Stimulated activated CD4-positive, alpha-beta T cell treated with anti-CD3 and anti-CD28 coated beads, Interleukin-15, amount 100 ng/mL, for 48 hours (primary cell): ENCODE measurements at regions not wholly inside any gene's neighbourhood (a gene's known extent, or its start where the extent isn't known, plus 50 kb on each side); places are given as distances from the start of the nearest gene placed in this dataset.

Experiments used
- DNase-seq, 2 donors: peaks; one replicate each; pipeline ENCODE4 v3.0.0-alpha.2; 2020; ENCODE audit warnings: low read depth in 2 of 2

DNA sequence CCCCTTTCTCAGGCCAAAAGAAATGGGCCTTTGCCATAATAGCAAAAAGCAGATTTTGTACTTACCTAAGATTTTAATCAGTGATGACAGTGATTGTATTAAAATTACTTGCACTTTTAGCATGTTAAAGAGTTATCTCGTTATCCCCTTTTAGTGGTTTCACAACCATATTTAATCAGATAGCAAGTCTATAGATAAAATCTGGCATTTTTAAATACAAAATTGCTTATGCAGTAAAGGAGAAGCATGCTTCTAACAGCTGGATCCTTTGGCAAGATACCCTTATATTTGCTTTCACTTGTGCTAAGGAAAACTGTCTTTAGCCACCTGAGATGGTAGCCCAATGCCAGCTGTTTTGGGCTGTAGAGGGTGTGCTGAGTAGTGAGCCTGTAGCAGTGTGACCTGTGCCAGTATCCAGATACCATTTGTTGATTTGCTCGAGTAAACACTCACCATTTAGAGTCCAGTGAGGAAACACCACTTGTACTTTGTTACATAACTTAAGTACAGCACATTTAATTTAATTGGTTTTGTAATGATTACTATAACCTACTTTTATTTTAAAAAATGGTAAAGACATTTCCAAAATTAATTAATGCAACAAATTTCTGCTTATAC is 314.4 kb upstream of the ZP4 start:
- no peak for DNase-seq

DNA sequence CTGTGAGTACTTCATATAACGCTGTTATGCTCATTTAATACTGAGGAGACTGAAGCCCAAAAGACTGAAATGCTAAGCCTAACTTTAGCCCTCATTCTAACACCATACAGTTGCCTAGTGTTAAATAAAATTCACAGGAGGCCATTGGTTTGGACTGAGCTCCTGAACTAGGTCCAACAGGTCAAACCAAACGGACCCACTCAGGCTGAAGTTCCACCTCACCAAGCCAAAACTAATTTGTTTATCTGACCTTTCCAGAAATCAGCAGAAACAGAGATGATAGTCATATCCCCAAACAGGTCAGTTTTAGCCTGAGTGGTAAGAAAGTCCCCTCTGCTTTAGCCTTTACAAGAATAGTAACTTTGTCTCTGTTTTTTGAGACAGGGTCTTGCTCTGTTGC is 311.3 kb upstream of the ZP4 start:
- DNase-seq: no peak

DNA sequence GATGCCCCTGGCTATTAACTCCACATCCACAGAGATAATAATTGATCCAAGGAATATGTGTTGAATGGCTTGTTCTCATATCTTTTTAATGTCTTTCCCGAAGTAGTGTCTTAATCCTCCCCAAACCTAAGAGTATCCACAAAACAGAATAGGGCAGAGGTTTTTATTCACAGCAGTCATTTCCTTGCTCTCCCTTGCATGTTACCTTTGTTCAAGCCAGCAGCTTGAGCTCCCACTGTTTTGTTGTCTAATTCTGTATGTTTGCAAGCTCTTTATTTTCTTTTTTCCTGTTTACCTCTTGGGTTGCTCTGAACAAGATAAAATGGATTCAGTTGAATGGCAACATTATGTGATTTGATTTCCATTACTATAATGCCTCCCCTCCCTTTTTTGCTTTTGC is 308.6 kb upstream of the ZP4 start:
- DNase-seq: no peak

DNA sequence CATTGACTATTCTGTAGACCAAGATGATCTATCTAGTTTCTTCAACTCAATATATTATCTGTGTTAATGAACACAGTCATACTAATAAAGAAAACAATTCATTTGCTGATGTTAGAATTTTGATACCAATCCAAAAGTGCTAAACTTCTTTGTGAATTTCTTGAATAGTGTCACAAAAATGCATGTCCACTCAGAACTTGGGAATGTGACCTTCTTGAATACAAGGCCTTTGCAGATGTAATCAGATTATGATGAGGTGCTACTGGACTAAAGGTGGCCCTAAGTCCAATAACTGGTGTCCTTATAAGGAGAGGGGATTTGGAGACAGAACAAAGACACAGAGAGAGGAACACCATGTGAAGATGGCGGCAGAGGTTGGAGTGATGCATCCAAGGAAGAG is 305.8 kb upstream of the ZP4 start:
- no peak for DNase-seq

DNA sequence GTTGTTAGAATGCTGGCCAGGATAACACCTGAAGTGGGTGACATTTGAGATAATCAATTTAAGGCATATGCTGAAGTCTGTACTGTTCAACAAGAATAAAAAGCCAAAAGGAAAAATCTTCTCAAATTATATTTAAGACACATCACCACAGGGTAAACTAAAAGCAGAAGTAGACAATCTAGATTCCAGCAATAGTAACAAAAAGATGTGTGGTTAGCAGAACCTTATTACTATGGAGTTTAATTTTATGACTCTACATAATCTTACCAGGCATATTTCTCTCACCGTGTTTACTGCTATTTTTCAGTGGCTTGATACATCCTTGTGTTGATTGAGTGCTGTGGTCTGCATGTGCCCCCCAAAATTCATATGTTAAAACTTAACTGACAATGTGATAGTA is 300.4 kb upstream of the ZP4 start:
- DNase-seq: no peak

DNA sequence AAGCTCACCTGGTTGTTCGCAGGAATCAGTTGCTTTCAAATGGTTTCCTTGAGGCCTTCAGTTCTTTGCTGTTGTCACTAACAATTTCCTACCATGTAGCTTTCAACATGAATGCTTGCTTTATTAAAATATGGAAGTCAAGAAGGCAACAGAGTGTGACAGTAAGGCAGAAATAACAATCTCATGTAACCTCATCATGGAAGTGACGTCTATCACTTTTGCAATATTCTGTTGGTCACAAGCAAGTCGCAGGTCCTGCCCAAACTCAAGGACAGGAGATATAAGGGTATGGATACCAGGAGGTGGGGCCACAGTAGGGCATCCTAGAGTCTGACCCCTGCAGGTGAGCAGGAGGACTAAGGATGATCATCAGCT is 296.8 kb upstream of the ZP4 start:
- no peak for DNase-seq

DNA sequence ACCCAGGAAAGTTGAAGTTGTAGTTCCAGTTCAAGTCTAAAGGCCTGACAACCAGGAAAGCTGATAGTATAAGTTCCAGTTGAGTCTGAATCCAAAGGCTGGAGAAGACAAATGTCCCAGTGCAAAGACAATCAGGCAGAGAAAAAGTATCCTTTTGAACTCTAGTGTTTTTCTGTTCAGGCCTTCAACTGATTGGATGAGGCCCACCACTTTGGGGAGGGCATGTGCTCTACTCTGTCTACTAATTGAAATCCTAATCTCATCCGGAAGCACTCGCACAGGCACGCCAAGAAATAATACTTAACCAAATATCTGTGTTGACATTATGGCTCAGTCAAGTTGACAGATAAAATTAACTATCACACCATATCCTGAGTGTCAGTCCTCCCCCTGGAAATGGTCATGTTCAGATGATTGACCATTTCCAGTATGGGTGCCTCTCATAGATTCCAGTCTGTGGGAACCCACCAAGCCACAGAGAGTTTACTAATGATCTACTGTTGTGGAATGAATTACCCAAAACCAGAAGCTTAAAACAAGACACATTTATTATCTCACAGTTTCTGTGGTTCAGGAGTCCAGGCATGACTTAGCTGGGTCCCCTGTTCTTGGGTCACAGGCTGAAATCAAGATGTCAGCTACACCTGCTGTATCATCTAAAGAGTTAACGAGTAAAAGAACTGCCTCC is 296.3 kb upstream of the ZP4 start:
- no peak for DNase-seq

DNA sequence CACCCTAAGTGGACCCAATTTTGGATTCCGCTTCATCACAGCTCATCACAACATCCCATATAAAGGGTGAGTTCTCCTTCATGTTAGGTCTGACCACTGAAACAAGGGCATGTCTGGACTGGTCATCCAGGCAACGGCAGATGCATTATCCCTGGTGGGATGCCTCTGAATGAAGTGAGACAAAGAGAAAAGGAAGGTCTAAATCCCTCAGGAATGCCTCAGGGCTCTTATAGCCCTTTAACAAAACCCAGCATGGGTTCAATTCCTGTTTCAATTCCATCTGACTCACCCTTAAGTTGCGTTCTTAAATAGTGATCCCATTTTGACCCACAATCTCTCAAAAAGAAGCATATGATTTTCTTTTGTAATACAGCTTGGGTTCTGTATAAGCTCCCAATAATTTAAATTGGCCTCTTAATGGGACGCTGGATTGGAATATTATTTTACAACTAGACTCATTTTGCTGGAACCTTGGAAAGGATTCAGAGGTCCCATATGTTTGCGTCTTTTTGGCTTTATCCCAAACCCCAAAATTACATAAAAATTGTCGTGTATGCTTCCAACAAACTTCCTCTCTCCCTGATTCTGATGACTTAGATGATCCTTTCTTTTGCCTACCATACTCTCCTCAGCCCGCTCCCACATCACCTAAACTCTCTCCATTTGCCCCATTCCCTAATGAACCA is 287.4 kb upstream of the ZP4 start:
- no peak for DNase-seq

DNA sequence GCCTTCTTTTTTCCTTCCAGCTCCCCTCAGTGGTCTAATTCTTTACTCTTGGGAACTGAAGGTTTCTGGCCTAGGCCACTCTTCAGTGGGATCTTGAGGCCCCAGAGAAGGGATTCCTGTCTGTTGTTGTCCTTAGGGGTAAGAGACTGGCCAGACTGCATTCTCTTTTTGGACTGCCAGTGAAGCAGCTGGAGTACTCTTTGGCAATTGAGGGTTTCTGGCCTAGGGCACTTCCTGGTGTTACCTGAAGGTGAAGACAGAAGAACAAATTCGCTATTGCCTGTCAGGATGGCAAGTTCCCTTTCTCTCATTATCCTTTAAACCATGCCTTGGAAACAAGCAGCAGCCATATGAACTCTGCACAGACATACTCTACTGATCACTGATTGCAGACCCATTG is 286.6 kb upstream of the ZP4 start:
- no peak for DNase-seq

DNA sequence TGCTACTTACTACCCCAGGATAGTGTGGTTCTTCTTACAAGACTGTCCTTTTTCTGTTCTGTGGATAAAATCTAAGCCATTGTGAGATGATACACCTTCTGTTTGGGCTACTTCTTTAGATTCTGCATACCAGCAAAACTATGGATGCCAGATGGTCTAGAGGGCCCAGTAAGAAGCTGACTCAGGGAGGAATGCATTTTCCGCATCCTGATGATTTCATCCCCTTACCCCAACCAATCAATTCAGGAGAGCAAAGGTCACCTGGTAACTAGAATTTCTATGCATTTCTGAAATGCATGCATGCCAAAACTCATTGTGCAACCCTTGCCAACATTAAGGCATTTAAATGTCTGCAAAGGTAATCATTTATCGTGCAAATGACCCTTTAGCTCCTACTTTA is 285.7 kb upstream of the ZP4 start:
- no peak for DNase-seq

DNA sequence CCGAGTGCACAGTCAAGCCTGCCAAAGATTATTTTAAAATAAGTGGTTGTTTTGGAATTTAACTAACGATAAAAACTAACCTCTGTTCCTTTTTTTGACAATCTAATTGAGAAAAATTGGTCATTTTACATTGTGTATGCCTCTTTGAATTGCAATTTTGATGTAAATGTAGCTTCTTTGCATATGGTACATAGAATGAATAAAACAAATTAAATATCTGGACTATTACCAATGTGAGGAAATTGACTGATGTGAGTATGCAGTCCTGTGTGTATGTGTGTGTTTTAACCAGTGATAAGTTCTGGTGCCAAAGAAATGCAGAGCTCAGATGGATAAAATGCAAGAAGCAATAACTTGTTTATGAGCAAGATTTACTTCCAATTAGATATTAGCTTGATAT is 281.3 kb upstream of the ZP4 start:
- DNase-seq: no peak

DNA sequence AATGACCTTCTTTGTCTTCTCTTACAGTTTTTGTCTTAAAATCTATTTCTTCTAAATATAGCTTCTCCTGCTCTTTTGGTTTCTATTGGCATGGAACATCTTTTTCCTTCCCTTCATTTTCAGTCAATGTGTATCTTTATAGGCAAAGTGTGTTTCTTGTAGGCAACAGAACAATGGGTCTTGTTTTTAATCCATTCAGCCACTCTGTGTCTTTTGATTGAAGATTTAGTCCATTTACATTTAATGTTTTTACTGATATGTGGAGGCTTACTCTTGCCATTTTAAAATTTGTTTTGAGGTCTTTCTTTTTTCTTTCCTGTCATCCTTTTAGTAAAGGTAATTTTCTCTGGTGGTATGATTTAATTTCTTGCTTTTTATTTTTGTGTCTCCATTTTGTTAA is 271.2 kb upstream of the ZP4 start:
- no peak for DNase-seq

DNA sequence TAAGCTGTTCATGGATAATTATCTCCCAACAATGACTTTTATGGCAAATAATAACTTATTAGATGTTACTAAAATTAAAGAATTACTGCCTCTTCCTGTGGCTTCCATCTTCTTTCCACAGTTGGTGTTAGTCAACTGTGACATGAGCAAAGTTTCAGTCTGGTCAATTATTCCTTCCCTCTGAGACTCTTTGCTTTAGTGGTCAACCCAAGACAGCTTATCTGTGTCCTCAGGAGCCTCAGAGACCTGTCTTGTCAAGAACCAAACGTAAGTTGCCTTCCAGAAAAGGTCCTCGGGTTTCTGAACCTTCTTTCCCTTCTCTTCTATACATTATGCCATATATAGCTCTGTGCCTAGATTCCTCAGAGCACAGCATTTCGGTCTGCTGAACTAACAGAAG is 263.2 kb upstream of the ZP4 start:
- no peak for DNase-seq

DNA sequence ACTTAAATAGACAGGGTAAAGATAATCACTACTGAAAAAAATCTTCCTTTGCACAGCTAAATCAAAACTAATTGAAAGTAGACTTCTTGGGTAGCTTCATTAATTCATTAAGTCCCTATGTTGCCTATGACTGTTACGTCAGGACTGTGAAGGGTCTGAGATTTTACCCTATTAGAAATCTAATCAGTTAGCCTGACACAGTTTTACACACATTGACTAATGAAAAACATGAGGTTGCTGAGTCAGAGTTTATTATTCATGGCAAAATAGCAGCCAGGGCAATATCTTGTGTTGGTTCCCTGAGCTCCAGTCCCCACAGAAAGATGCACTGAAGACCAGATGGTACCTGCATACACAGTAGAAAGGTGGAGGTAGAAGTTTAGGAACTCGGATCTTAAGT is 262.5 kb upstream of the ZP4 start:
- no peak for DNase-seq

DNA sequence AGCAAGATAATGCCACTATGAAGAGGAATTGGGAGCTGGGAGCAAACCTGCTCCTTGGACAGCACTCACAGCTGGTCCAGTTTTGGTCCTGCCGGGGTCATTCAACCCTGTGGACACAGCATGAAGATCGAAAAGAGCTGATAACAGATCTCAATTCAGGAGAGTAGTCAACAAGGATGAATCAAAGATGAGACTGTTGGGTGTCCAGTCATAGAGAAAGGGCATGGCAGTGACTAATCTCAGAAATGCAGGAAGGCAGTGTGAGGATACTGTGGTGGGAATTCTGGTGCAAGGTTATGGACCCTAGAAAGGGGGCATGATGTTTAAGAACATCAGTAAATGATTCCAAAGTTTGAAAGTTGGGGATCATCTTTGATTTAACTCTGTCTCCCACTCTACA is 261.4 kb upstream of the ZP4 start:
- DNase-seq: no peak

DNA sequence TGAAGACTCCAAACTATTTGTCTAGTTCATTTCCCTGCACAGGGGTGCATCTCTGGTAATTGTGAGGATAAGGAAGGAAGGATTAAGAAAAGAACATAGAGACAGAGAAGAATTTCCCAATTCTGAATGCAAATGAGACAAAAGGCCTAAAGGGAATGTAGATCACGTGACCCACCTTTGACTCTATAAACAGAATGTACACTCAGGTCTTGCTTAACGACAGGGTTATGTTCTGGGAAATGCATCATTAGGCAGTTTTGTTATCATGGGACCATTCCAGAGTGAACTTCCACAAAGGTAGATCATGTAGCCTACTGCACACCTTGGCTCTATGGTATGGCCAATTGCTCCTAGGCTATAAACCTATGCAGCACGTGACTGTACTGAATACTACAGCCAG is 252.3 kb upstream of the ZP4 start:
- no peak for DNase-seq

DNA sequence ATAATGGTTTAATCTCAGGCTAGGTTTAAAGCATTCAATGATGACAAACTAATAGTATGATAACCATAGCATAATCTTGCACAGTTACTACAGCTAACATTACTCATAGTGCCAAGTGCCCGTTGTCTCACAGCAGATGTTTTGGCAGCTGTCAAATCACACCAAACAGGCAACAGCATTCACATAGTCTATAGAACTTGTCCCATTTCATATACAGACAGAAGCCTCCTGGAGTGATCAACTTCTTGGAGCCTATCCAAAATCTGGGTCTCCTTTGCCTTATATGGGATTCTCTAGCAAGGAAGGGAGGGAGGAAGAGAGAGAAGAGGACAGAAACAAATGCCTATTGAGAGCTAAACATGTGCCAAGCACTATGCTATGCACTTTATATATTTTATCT is 250.6 kb upstream of the ZP4 start:
- no peak for DNase-seq

DNA sequence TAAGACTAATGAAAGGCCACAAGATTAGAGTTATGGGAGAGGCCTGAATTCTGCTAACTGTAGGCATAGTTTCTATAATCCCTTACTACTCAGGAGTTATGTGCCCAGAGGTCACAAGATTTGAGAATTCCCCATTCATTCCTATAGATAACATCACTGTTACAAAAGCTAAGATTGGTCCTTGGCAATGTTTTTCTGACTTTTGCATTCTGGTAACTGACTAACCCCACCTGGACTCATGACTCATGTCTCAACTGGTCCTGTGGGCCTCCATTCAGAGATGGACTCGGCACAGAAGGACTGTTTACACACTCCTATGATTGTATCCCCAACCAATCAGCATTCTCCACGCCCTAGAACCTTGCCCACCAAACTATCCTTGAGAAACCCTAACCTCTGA is 249.0 kb upstream of the ZP4 start:
- no peak for DNase-seq

DNA sequence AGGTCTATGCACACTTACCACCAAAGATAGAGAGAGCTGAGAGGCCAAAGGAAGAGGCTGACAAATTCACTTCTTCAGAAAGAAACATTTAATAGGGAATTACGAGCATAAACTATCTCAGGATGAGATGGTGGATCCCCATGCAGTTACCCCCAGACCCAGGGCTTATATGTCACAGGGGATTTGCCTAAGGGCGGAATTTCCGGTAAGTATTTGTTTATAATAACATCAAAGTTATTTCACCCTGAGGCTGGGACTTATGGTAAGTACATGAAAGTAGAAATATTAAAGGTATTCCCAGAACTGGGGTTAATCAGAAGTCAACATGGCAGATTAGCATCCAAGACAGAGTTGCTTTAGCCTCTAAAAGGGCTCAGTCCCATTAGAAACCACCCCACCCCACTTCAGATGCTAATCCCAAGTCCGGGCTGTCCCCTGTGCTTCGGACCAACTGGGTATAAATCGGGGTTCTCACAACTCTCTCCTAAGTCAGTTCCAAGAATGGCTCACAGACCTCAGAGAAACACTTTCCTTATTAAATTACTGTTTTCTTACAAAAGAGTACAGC is 247.4 kb upstream of the ZP4 start:
- no peak for DNase-seq

DNA sequence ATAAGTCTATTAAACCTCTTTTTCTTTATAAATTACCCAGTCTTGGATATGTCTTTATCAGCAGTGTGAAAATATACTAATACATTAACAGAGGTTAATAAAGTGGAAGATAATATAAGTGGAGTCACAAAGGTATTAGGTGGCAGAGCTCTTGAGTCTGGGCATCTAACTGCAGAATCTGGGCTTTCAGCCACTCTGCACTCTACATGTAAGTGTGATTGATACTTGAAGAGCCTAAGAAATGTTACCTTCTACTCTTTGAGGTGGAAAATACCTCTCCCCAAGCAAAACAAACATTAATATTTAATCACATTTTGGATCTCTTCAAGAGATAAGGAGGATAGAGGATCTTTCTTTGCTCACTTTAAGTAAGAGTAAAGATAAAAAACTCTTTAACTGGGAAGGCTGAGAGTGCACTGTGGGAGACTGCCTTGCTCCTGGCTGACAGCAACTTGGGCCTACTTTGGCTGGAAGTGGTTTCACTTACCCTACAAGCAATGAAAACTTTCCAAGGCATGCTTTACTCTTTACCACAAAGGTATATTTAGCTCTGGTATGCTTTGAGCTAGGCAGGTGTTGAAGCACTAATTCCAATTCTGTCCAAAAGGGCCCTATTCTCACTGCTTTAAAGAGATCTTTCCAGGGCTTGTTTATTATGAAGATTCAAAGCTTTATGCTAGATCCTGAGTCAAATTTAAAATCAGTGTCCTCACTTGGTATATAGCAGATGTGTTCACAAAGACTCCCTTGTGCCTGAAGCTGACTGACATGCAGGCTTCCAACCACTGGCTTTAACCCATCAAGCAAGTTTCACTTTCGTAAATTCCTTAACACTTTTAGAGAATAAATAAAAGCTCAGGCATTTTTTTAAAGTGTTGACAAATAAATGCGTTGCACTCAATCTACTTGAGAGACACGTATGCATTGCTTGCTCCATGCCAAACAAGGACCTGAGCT is 245.3 kb upstream of the ZP4 start:
- DNase-seq: no peak

DNA sequence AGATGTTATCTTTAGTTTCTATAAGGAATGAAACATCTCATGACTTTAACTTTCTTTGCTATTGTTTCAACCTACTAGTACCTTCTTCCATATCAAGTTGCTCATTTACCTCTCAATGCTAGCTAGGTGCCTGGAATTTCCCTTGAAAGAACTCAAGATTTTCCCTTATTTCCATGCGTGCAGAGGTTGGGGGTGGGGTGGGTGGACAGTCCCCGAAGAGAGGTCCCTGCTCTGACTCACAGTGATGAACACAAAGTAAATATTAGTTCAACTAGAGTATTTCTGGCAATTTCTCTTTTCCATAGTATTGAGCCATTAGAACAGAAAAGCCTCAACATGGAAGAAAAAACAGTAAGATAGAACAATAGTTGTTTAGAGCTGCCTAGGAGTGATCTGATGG is 239.0 kb upstream of the ZP4 start:
- no peak for DNase-seq

DNA sequence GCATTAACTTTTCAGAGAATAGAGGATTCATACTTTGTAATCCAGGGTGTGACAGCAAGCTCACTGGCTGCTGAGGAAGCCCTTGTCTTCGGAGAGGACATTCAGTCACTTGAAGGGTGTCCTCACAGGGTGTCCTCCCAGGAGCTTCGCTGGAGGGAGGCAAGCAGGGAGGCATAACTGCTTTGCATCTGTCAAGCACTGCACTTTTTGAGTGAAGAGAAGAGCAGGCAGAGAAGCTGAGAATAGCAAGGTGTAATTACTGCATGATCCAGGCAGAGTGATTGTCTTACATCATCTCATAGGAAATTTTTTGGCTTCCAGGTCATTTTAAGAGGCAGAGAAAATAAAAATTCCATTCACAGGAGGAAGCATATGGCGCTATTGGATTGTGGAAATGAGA is 232.5 kb upstream of the ZP4 start:
- no peak for DNase-seq
